ENCODE measurements at regions not wholly inside any gene's neighbourhood (a gene's known extent, or its start where the extent isn't known, plus 50 kb on each side); places are given as distances from the start of the nearest gene placed in this dataset.

DNA sequence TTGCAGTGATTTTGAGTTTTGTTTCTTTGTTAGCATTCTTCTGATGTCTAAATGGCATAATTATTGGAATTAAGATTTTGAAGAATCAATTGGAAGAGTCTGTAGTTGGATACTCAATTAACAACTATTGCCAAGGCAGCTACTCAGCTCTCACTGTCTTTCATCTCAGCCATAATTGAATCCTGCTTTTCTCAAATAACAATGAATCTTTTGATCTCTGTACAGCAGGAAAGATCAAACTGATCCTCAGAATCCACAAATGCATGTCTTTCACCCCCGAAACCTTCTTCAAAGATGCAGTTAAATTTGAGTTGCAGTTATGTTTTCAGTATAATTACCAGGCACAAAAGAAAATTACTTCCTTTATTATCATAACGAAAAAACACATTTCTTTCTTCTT, 86.2 kb downstream of the MAD2L1 start:
- TF ChIP-seq, protein P1, sequence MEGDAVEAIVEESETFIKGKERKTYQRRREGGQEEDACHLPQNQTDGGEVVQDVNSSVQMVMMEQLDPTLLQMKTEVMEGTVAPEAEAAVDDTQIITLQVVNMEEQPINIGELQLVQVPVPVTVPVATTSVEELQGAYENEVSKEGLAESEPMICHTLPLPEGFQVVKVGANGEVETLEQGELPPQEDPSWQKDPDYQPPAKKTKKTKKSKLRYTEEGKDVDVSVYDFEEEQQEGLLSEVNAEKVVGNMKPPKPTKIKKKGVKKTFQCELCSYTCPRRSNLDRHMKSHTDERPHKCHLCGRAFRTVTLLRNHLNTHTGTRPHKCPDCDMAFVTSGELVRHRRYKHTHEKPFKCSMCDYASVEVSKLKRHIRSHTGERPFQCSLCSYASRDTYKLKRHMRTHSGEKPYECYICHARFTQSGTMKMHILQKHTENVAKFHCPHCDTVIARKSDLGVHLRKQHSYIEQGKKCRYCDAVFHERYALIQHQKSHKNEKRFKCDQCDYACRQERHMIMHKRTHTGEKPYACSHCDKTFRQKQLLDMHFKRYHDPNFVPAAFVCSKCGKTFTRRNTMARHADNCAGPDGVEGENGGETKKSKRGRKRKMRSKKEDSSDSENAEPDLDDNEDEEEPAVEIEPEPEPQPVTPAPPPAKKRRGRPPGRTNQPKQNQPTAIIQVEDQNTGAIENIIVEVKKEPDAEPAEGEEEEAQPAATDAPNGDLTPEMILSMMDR (conservative IDR thresholded peaks at IDR 0.05; ENCODE audit: low read length) = no peak
- TF ChIP-seq EZH2phosphoT487 (IDR thresholded peaks at IDR 0.05; ENCODE audit: borderline replicate concordance) = no peak
